Neural cell (in vitro differentiated cells): ENCODE measurements at regions not wholly inside any gene's neighbourhood (a gene's known extent, or its start where the extent isn't known, plus 50 kb on each side); places are given as distances from the start of the nearest gene placed in this dataset.

Experiments
- H2AFZ ChIP-seq: fragments of 200-600, 300-800 bp; sonication (generic), shearing (Covaris generic); 2 replicates; pipeline ENCODE4 v1.6.0; 2014; ENCODE audit warnings: low read depth, mild to moderate bottlenecking, antibody characterized with exemption, low read length, moderate library complexity
- H3F3A ChIP-seq: fragments of 200-600 bp; shearing (Covaris generic); 2 replicates; pipeline ENCODE4 v1.6.1; 2016; ENCODE audit warnings: mild to moderate bottlenecking, moderate library complexity, mixed read lengths, antibody characterized with exemption, low read length; ENCODE audit not compliant: insufficient read depth, poor library complexity, severe bottlenecking
- H3K27ac ChIP-seq: fragments of 200-600, 300-800 bp; sonication (generic), shearing (Covaris generic); 2 replicates; pipeline ENCODE4 v1.5.1; 2014; ENCODE audit warnings: mild to moderate bottlenecking, low read length, moderate library complexity
- H3K27me3 ChIP-seq: fragments of 300-800, 200-600 bp; sonication (generic), shearing (Covaris generic); 2 replicates; pipeline ENCODE4 v1.6.0; 2014; ENCODE audit warnings: mild to moderate bottlenecking, low read depth, low read length, moderate library complexity; ENCODE audit not compliant: insufficient read depth
- H3K36me3 ChIP-seq: fragments of 300-800, 200-600 bp; sonication (generic), shearing (Covaris generic); 2 replicates; pipeline ENCODE4 v1.5.1; 2014; ENCODE audit warnings: mild to moderate bottlenecking, antibody characterized with exemption, low read length, moderate library complexity; ENCODE audit not compliant: insufficient read depth
- H3K4me2 ChIP-seq: fragments of 300-800, 200-600 bp; sonication (generic), shearing (Covaris generic); 2 replicates; pipeline ENCODE4 v1.6.0; 2014; ENCODE audit warnings: mild to moderate bottlenecking, low read length
- H3K4me3 ChIP-seq: fragments of 300-800, 200-600 bp; sonication (generic), shearing (Covaris generic); 2 replicates; pipeline ENCODE4 v1.5.1; 2014; ENCODE audit warnings: mild to moderate bottlenecking, low read length, moderate library complexity
- H3K79me2 ChIP-seq: fragments of 200-600 bp; shearing (Covaris generic); replicated peaks from 2 replicates; pipeline ENCODE4 v1.6.0; 2014; ENCODE audit warnings: mild to moderate bottlenecking, low read length, moderate library complexity; ENCODE audit not compliant: insufficient read depth
- H3K9ac ChIP-seq: fragments of 300-800, 200-600 bp; sonication (generic), shearing (Covaris generic); 2 replicates; pipeline ENCODE4 v1.6.1; 2016; ENCODE audit warnings: mild to moderate bottlenecking, low read length, mixed read lengths
- H3K9me2 ChIP-seq: fragments of 200-600 bp; shearing (Covaris generic); 2 replicates; pipeline ENCODE4 v1.6.1; 2016; ENCODE audit warnings: mild to moderate bottlenecking, low read length, mixed read lengths; ENCODE audit not compliant: insufficient read depth
- H3K9me3 ChIP-seq: fragments of 200-600, 300-800 bp; sonication (generic), shearing (Covaris generic); 2 replicates; pipeline ENCODE4 v1.6.1; 2016; ENCODE audit warnings: mild to moderate bottlenecking, mixed run types, low read length, moderate library complexity, mixed read lengths
- H4K20me1 ChIP-seq: fragments of 200-600 bp; shearing (Covaris generic); 2 replicates; pipeline ENCODE4 v1.6.1; 2016; ENCODE audit warnings: mild to moderate bottlenecking, mixed run types; ENCODE audit not compliant: insufficient read depth
- CTCF ChIP-seq: fragments of 450-650 bp; IDR thresholded peaks from 2 replicates; pipeline ENCODE4 v1.5.1; 2014; ENCODE audit warnings: antibody characterized with exemption, mild to moderate bottlenecking, moderate library complexity; ENCODE audit not compliant: poor library complexity, severe bottlenecking
- EP300 ChIP-seq: fragments of 450-650 bp; conservative IDR thresholded peaks from 2 replicates; pipeline ENCODE4 v1.6.1; 2014; ENCODE audit warnings: antibody characterized with exemption, mild to moderate bottlenecking, moderate library complexity; ENCODE audit not compliant: poor library complexity, severe bottlenecking
- EZH2 ChIP-seq: fragments of 200-600, 300-800 bp; shearing (Covaris generic), sonication (generic); IDR thresholded peaks from 2 replicates; pipeline ENCODE4 v1.6.1; 2014; ENCODE audit warnings: antibody characterized with exemption, low read length, borderline replicate concordance, mild to moderate bottlenecking; ENCODE audit not compliant: insufficient read depth, poor library complexity, severe bottlenecking
- MXI1 ChIP-seq: fragments of 450-650 bp; conservative IDR thresholded peaks from 2 replicates; pipeline ENCODE4 v1.6.1; 2014; ENCODE audit warnings: antibody characterized with exemption, mild to moderate bottlenecking; ENCODE audit not compliant: poor library complexity, severe bottlenecking
- POLR2AphosphoS5 ChIP-seq: IDR thresholded peaks from 2 replicates; pipeline ENCODE4 v1.6.1; 2012
- RAD21 ChIP-seq: fragments of 450-650 bp; conservative IDR thresholded peaks from 2 replicates; pipeline ENCODE4 v1.6.1; 2014; ENCODE audit warnings: antibody characterized with exemption, mild to moderate bottlenecking, moderate library complexity
- REST ChIP-seq: IDR thresholded peaks from 2 replicates; pipeline ENCODE4 v1.6.1; 2012; ENCODE audit warnings: borderline replicate concordance
- SMC3 ChIP-seq: fragments of 450-650 bp; conservative IDR thresholded peaks from 2 replicates; pipeline ENCODE4 v1.6.1; 2014; ENCODE audit warnings: antibody characterized with exemption, mild to moderate bottlenecking, moderate library complexity; ENCODE audit not compliant: poor library complexity
- TAF1 ChIP-seq: IDR thresholded peaks from 2 replicates; pipeline ENCODE4 v1.6.1; 2012; ENCODE audit warnings: low read depth

- Histone ChIP-seq H3K4me3 (no peak overlapping the region), H2AFZ (no peak overlapping the region), H3F3A (no peaks in the 10 kb centered on the region), H3K79me2 (no peaks in the 10 kb centered on the region), H3K9ac (no peak overlapping the region), H3K4me2 (no peak overlapping the region), H3K36me3 (no peaks in the 10 kb centered on the region), H4K20me1 (no peaks in the 10 kb centered on the region), H3K27me3 (no peaks in the 10 kb centered on the region), H3K9me2 (no peaks in the 10 kb centered on the region), H3K27ac (no peak overlapping the region), H3K9me3 (no peaks in the 10 kb centered on the region)
- TF ChIP-seq EZH2 (no peak), RAD21 (no peak), EP300 (no peak), SMC3 (no peak), TAF1 (no peak), REST (no peak), CTCF (no peak), MXI1 (no peak), POLR2AphosphoS5 (no peak)
Measured at GRCh38 chr4:180280076-180280475, 1963.1 kb upstream of the TENM3 start.

- Histone ChIP-seq H3K27ac (no peak overlapping the region), H3K4me3 (no peak overlapping the region), H3K27me3 (no peaks in the 10 kb centered on the region)
Measured at GRCh38 chr4:180280726-180281297, 1962.4 kb upstream of the TENM3 start.

More at GRCh38 chr4:180280726-180281297, 1962.4 kb upstream of the TENM3 start:
- no peaks in the 10 kb centered on the region for H3F3A ChIP-seq
- H2AFZ ChIP-seq = no peak overlapping the region
- H3K9ac ChIP-seq = no peak overlapping the region
- H3K4me2 ChIP-seq = no peak overlapping the region
- H3K9me2 ChIP-seq = no peaks in the 10 kb centered on the region
- H3K36me3 ChIP-seq = no peaks in the 10 kb centered on the region
- H3K79me2 ChIP-seq = no peaks in the 10 kb centered on the region
- H4K20me1 ChIP-seq = no peaks in the 10 kb centered on the region
- no peak for TF ChIP-seq MXI1
- TF ChIP-seq REST = no peak
- TF ChIP-seq EP300 = no peak
- no peaks in the 10 kb centered on the region for H3K9me3 ChIP-seq
